ENCODE measurements at regions not wholly inside any gene's neighbourhood (a gene's known extent, or its start where the extent isn't known, plus 50 kb on each side); places are given as distances from the start of the nearest gene placed in this dataset.

- TF ChIP-seq, protein P1, sequence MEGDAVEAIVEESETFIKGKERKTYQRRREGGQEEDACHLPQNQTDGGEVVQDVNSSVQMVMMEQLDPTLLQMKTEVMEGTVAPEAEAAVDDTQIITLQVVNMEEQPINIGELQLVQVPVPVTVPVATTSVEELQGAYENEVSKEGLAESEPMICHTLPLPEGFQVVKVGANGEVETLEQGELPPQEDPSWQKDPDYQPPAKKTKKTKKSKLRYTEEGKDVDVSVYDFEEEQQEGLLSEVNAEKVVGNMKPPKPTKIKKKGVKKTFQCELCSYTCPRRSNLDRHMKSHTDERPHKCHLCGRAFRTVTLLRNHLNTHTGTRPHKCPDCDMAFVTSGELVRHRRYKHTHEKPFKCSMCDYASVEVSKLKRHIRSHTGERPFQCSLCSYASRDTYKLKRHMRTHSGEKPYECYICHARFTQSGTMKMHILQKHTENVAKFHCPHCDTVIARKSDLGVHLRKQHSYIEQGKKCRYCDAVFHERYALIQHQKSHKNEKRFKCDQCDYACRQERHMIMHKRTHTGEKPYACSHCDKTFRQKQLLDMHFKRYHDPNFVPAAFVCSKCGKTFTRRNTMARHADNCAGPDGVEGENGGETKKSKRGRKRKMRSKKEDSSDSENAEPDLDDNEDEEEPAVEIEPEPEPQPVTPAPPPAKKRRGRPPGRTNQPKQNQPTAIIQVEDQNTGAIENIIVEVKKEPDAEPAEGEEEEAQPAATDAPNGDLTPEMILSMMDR (conservative IDR thresholded peaks at IDR 0.05; ENCODE audit: low read length): no peak
- no peak for TF ChIP-seq EZH2phosphoT487 (IDR thresholded peaks at IDR 0.05; ENCODE audit: borderline replicate concordance)
Observed at GRCh38 chr2:8165550-8165949, 516.3 kb upstream of the ID2 start.

All from Loucy (cell line).